Pancreas (tissue), 10 donors: ENCODE measurements at regions not wholly inside any gene's neighbourhood (a gene's known extent, or its start where the extent isn't known, plus 50 kb on each side); places are given as distances from the start of the nearest gene placed in this dataset.
A peak's percentile ranks its signal among the peaks of the same experiment; 100 is the strongest.

Experiments
- ATAC-seq, 4 donors: fragments of 200-7000 bp; cut with Tn5 transposase; one replicate each; pipeline versions ENCODE4 v1.8.0 to v1.9.1; 2020; ENCODE audit warnings: mild to moderate bottlenecking in 4 of 4, moderate library complexity in 4 of 4
- DNase-seq, 6 donors: peaks; one replicate each; pipeline ENCODE4 v3.0.0-alpha.2; 2020
- FAIRE-seq: peaks from 2 replicates; lab custom pipeline; 2012; peaks lifted over from hg19 to GRCh38; lab: Jason Lieb, UNC
- H3K27ac ChIP-seq, 4 donors: fragments of 200-600 bp; sonication (generic); 1 replicate in 3 of 4; 2 replicates in 1 of 4; pipeline versions ENCODE4 v1.5.0 to v1.8.0; 2020
- H3K27me3 ChIP-seq, 4 donors: fragments of 200-600 bp; one replicate each; pipeline ENCODE4 v1.8.0; 2021
- H3K36me3 ChIP-seq, 3 donors: fragments of 200-600 bp; sonication (generic) in 1 of 3; one replicate each; pipeline versions ENCODE4 v1.5.0 to v1.8.0; 2020 to 2021
- H3K4me1 ChIP-seq, 3 donors: fragments of 200-600 bp; one replicate each; pipeline ENCODE4 v1.8.0; 2021
- H3K4me3 ChIP-seq, 4 donors: fragments of 200-600 bp; sonication (generic) in 2 of 4; one replicate each; pipeline versions ENCODE4 v1.5.0 to v1.8.0; 2020 to 2021
- H3K9me3 ChIP-seq, 4 donors: fragments of 200-600 bp; one replicate each; pipeline ENCODE4 v1.8.0; 2021
- WGBS, 2 donors: extraction: QIAGEN DNeasy Blood & Tissue Kit; methylation state at CpG; one replicate each; pipeline ENCODE4 v1.1.7; 2013; 5-methylcytosine and 5-hydroxymethylcytosine counted together
- intact Hi-C, 3 donors: fragments of 100-400 bp; cut with DNase I; formaldehyde crosslinking; loops; one replicate each; pipeline versions ENCODE4 v1.11.1 to v1.14.2; 2022
- TF ChIP-seq, protein P1 (sequence below), 4 donors: fragments of 200-600 bp; sonication (generic) in 3 of 4; IDR thresholded peaks; one replicate each; pipeline versions ENCODE4 v1.5.0 to v1.8.0; 2021; ENCODE audit warnings: antibody characterized with exemption in 4 of 4
- donor health status: healthy with polysubstance abuse.
- donor health status: DM: no; HTN: no; CAD: no; lungs with moderate emphysema.
- donor health status: DM: no; HTN: no; CAD: no.
- donor health status: control.
- donor health status: control.
- donor health status: Bipolar disorder and iron deficiency.
- donor health status: DM: yes; HTN: yes; CAD: no.
- donor health status: DM: no; HTN: no; CAD: no.
- donor health status: DM: no; HTN: no; CAD: no.
- donor health status: DM: yes; HTN: yes; CAD: no.

- H3K9me3 ChIP-seq = no peaks in the 10 kb centered on the region
- FAIRE-seq (no peak), DNase-seq (no peak), ATAC-seq (no peak)
- 65 to 78% methylated on average over 3 of the region's 3 CpGs for WGBS, 2 donors
- TF ChIP-seq, protein P1, sequence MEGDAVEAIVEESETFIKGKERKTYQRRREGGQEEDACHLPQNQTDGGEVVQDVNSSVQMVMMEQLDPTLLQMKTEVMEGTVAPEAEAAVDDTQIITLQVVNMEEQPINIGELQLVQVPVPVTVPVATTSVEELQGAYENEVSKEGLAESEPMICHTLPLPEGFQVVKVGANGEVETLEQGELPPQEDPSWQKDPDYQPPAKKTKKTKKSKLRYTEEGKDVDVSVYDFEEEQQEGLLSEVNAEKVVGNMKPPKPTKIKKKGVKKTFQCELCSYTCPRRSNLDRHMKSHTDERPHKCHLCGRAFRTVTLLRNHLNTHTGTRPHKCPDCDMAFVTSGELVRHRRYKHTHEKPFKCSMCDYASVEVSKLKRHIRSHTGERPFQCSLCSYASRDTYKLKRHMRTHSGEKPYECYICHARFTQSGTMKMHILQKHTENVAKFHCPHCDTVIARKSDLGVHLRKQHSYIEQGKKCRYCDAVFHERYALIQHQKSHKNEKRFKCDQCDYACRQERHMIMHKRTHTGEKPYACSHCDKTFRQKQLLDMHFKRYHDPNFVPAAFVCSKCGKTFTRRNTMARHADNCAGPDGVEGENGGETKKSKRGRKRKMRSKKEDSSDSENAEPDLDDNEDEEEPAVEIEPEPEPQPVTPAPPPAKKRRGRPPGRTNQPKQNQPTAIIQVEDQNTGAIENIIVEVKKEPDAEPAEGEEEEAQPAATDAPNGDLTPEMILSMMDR (IDR thresholded peaks at IDR 0.05) = no peak
- H3K36me3 ChIP-seq = no peaks in the 10 kb centered on the region
- intact Hi-C loops = no loop called here
- H3K4me3 ChIP-seq = no peak overlapping the region
- H3K4me1 ChIP-seq = no peaks in the 10 kb centered on the region
- H3K27ac ChIP-seq = no peak overlapping the region
- H3K27me3 ChIP-seq = no peaks in the 10 kb centered on the region
Observed at GRCh38 chr3:68328049-68328448, 604.3 kb downstream of the TAFA4 start.

DNA sequence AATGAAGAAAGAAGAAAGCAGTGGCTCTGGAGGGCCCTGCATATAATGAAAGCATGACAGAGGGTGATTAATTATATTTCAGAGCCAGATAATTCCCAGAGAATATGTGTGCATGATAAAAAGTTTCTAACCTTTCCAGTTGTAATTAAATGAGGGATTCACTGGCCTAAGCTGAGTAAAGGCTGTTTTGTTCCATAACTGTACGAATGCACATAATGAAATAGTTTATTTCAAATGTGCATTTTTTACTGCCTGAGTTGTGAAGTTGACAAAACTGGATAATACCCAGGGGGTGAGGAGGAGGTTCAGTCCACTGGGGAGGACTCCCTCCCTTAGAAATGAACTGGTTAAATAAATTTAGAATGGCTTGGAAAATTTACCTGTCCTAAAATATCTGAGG lies 616.4 kb downstream of the TAFA4 start:
- Histone ChIP-seq H3K4me1 (no peaks in the 10 kb centered on the region), H3K4me3 (no peak overlapping the region), H3K36me3 (no peaks in the 10 kb centered on the region), H3K27me3 (no peaks in the 10 kb centered on the region), H3K9me3 (no peaks in the 10 kb centered on the region), H3K27ac (no peak overlapping the region)
- intact Hi-C loops = no loop called here
- DNase-seq = no peak
- 44 to 47% methylated on average over 1 of the region's 1 CpG for WGBS, 2 donors
- TF ChIP-seq, protein P1 (IDR thresholded peaks at IDR 0.05) = no peak
- no peak for ATAC-seq
- FAIRE-seq = no peak

DNA sequence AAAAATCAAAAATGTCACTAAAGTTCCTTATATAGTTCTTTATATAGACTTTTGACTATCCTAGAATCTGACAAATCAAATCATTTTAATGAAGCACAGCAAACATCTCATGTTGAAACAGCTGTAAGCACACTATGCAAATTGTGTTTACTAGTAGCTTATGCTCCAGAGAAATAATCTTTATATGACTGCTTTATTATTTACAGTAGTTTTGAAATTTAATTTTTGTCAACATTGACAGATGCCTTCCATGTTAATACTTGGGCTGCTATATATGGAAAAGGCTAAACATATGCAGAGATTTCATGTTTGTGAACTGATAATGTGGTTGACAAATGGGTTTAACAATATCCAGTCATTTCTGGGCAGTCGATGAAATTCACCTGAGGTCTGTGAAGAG lies 616.8 kb downstream of the TAFA4 start:
- Histone ChIP-seq H3K27ac (no peak overlapping the region), H3K27me3 (no peaks in the 10 kb centered on the region), H3K4me3 (no peak overlapping the region), H3K9me3 (no peaks in the 10 kb centered on the region), H3K36me3 (no peaks in the 10 kb centered on the region), H3K4me1 (no peaks in the 10 kb centered on the region)
- intact Hi-C loops = no loop called here
- no peak for DNase-seq
- no peak for FAIRE-seq
- 35 to 42% methylated on average over 1 of the region's 1 CpG for WGBS, 2 donors
- TF ChIP-seq, protein P1 (IDR thresholded peaks at IDR 0.05) = no peak
- ATAC-seq = no peak

GRCh38 chr3:68306571-68306970 lies 625.8 kb downstream of the TAFA4 start:
- H3K9me3 ChIP-seq = no peaks in the 10 kb centered on the region
- 49 to 53% methylated on average over 2 of the region's 2 CpGs for WGBS, 2 donors
- H3K4me1 ChIP-seq = no peaks in the 10 kb centered on the region
- H3K27ac ChIP-seq = no peak overlapping the region
- TF ChIP-seq, protein P1 (IDR thresholded peaks at IDR 0.05) = no peak
- H3K27me3 ChIP-seq = no peaks in the 10 kb centered on the region
- H3K36me3 ChIP-seq = no peaks in the 10 kb centered on the region
- no peak overlapping the region for H3K4me3 ChIP-seq
- DNase-seq (no peak), ATAC-seq (peak in 1 of 4 donors; percentile 63), FAIRE-seq (no peak)
- intact Hi-C loops = no loop called here

- H3K36me3 ChIP-seq = no peaks in the 10 kb centered on the region
- 73 to 83% methylated on average over 1 of the region's 1 CpG for WGBS, 2 donors
- ATAC-seq (no peak), DNase-seq (no peak), FAIRE-seq (no peak)
- intact Hi-C loops = no loop called here
- H3K4me3 ChIP-seq = no peak overlapping the region
- no peaks in the 10 kb centered on the region for H3K9me3 ChIP-seq
- no peaks in the 10 kb centered on the region for H3K4me1 ChIP-seq
- TF ChIP-seq, protein P1 (IDR thresholded peaks at IDR 0.05) = no peak
- H3K27ac ChIP-seq = no peak overlapping the region
- no peaks in the 10 kb centered on the region for H3K27me3 ChIP-seq
Observed at GRCh38 chr3:68295457-68295856, 636.9 kb downstream of the TAFA4 start.
